CD4-positive, alpha-beta T cell (primary cell): ENCODE measurements at regions not wholly inside any gene's neighbourhood (a gene's known extent, or its start where the extent isn't known, plus 50 kb on each side); places are given as distances from the start of the nearest gene placed in this dataset.

Source experiments
- ATAC-seq: fragments of 200-7000 bp; cut with Tn5 transposase; one replicate; pipeline ENCODE4 v1.10.0; 2022; ENCODE audit warnings: mild to moderate bottlenecking; ENCODE audit not compliant: poor library complexity
- CTCF ChIA-PET: fragments of 350-600 bp; sonication (Branson Sonifier 250); formaldehyde crosslinking; loops from one replicate; lab custom pipeline; 2021; ENCODE audit warnings: antibody characterized with exemption, inconsistent platforms; lab: Charles Lee
- POLR2A ChIA-PET: fragments of 350-600 bp; sonication (Branson Sonifier 250); formaldehyde crosslinking; loops from one replicate; lab custom pipeline; 2021; ENCODE audit warnings: antibody characterized with exemption, inconsistent platforms; lab: Charles Lee
- DNase-seq, 14 experiments: peaks; one replicate each; pipeline ENCODE4 v3.0.0-alpha.2; 2013 to 2020; ENCODE audit warnings: mixed read lengths in 2 of 14
- H3K27ac ChIP-seq, 2 donors: one replicate each; pipeline versions ENCODE4 v1.5.1 to v1.7.0; 2013; ENCODE audit warnings: low read length in 2 of 2, low read depth in 1 of 2, mild to moderate bottlenecking in 1 of 2
- H3K27me3 ChIP-seq, 2 experiments: 1 replicate in 1 of 2; 2 replicates in 1 of 2; pipeline versions ENCODE4 v1.6.1 to v1.7.0; 2013; ENCODE audit warnings: low read length in 2 of 2, control low read depth in 1 of 2, mild to moderate bottlenecking in 1 of 2, moderate library complexity in 1 of 2; ENCODE audit not compliant: insufficient read depth in 2 of 2, control insufficient read depth in 1 of 2
- H3K36me3 ChIP-seq: one replicate; pipeline ENCODE4 v1.6.1; 2013; ENCODE audit warnings: low read length, control low read depth; ENCODE audit not compliant: insufficient read depth
- H3K4me1 ChIP-seq: one replicate; pipeline ENCODE4 v1.6.1; 2013; ENCODE audit warnings: low read length, control low read depth; ENCODE audit not compliant: insufficient read depth
- H3K4me3 ChIP-seq: one replicate; pipeline ENCODE4 v1.5.1; 2013; ENCODE audit warnings: mild to moderate bottlenecking, low read length, moderate library complexity
- H3K9me3 ChIP-seq, 2 experiments: 1 replicate in 1 of 2; 2 replicates in 1 of 2; pipeline versions ENCODE4 v1.6.1 to v1.7.0; 2013; ENCODE audit warnings: low read length in 2 of 2, mild to moderate bottlenecking in 2 of 2, control low read depth in 1 of 2, moderate library complexity in 1 of 2; ENCODE audit not compliant: control insufficient read depth in 1 of 2, insufficient read depth in 1 of 2
- H3K27ac Mint-ChIP-seq: one replicate; pipeline ENCODE4 v1.8.0; 2020; ENCODE audit warnings: mixed read lengths
- H3K27me3 Mint-ChIP-seq: one replicate; pipeline ENCODE4 v1.8.0; 2021; ENCODE audit warnings: mixed read lengths
- H3K36me3 Mint-ChIP-seq: one replicate; pipeline ENCODE4 v1.8.0; 2021; ENCODE audit warnings: low read depth, mixed read lengths
- H3K4me1 Mint-ChIP-seq: one replicate; pipeline ENCODE4 v1.8.0; 2021; ENCODE audit warnings: low read depth, mixed read lengths
- H3K4me3 Mint-ChIP-seq: one replicate; pipeline ENCODE4 v1.8.0; 2020; ENCODE audit warnings: mild to moderate bottlenecking, mixed read lengths
- H3K9me3 Mint-ChIP-seq: one replicate; pipeline ENCODE4 v1.8.0; 2020; ENCODE audit warnings: mixed read lengths
- CTCF ChIP-seq: fragments of 200-600 bp; IDR thresholded peaks from one replicate; pipeline ENCODE4 v1.8.0; 2022; ENCODE audit warnings: antibody characterized with exemption, mild to moderate bottlenecking
- intact Hi-C, 2 experiments: fragments of 100-400 bp; cut with DNase I in 1 of 2; cut with micrococcal nuclease in 1 of 2; formaldehyde crosslinking; loops; one replicate each; pipeline versions ENCODE4 v1.15.1 to v1.9.0; 2023 to 2025; cut with DNase I, micrococcal nuclease

- Histone ChIP-seq H3K4me3 (no peak overlapping the region), H3K27ac (no peak overlapping the region), H3K36me3 (no peaks in the 10 kb centered on the region), H3K27me3 (no peaks in the 10 kb centered on the region), H3K9me3 (no peaks in the 10 kb centered on the region), H3K4me1 (peaks cover 2% of the 10 kb centered on the region)
- H3K27ac Mint-ChIP-seq: no peak overlapping the region
- TF ChIP-seq CTCF: no peak
- ATAC-seq (no peak), DNase-seq (peak in 1 of 14 experiments; percentile 19)
- CTCF ChIA-PET: no interaction called here
- intact Hi-C loops: no loop called here
- H3K27me3 Mint-ChIP-seq: no peaks in the 10 kb centered on the region
- POLR2A ChIA-PET: no interaction called here
- no peaks in the 10 kb centered on the region for H3K36me3 Mint-ChIP-seq
- no peak overlapping the region for H3K4me3 Mint-ChIP-seq
- peaks cover 11% of the 10 kb centered on the region for H3K4me1 Mint-ChIP-seq
- H3K9me3 Mint-ChIP-seq: peaks cover 2% of the 10 kb centered on the region
These were observed 129.8 kb upstream of the TRIM2 start for GRCh38 chr4:153074486-153074885.

GRCh38 chr4:153074936-153075630, 129.2 kb upstream of the TRIM2 start:
- CTCF ChIA-PET: interaction anchor here (1.0 kb wide), 1 partner anchor 53 kb away, joined by 4 read pairs; no protein-coding TSS in a partner anchor
- Histone ChIP-seq H3K27ac (no peak overlapping the region), H3K4me1 (peaks cover 8% of the 10 kb centered on the region), H3K36me3 (no peaks in the 10 kb centered on the region), H3K4me3 (no peak overlapping the region), H3K9me3 (no peaks in the 10 kb centered on the region), H3K27me3 (no peaks in the 10 kb centered on the region)
- intact Hi-C loops: no loop called here
- Mint-ChIP-seq H3K27me3 (no peaks in the 10 kb centered on the region), H3K27ac (no peak overlapping the region), H3K4me1 (peaks cover 17% of the 10 kb centered on the region), H3K9me3 (peaks cover 2% of the 10 kb centered on the region), H3K36me3 (no peaks in the 10 kb centered on the region), H3K4me3 (no peak overlapping the region)
- ATAC-seq (no peak), DNase-seq (no peak)
- POLR2A ChIA-PET: no interaction called here
- no peak for TF ChIP-seq CTCF

GRCh38 chr4:153075836-153076518, 128.3 kb upstream of the TRIM2 start:
- POLR2A ChIA-PET: no interaction called here
- Mint-ChIP-seq H3K9me3 (peaks cover 2% of the 10 kb centered on the region), H3K27me3 (no peaks in the 10 kb centered on the region), H3K4me1 (peaks cover 25% of the 10 kb centered on the region), H3K27ac (no peak overlapping the region), H3K4me3 (no peak overlapping the region), H3K36me3 (no peaks in the 10 kb centered on the region)
- DNase-seq: no peak
- intact Hi-C loops: no loop called here
- CTCF ChIA-PET: interaction anchor here (1.0 kb wide), 1 partner anchor 52 kb away, joined by 4 read pairs; no protein-coding TSS in a partner anchor
- no peaks in the 10 kb centered on the region for H3K36me3 ChIP-seq
- ATAC-seq: no peak
- no peak overlapping the region for H3K27ac ChIP-seq
- H3K9me3 ChIP-seq: no peaks in the 10 kb centered on the region
- no peak for TF ChIP-seq CTCF
- no peaks in the 10 kb centered on the region for H3K27me3 ChIP-seq
- H3K4me3 ChIP-seq: no peak overlapping the region
- H3K4me1 ChIP-seq: peaks cover 15% of the 10 kb centered on the region
